Effector memory CD4-positive, alpha-beta T cell (primary cell): ENCODE measurements at regions not wholly inside any gene's neighbourhood (a gene's known extent, or its start where the extent isn't known, plus 50 kb on each side); places are given as distances from the start of the nearest gene placed in this dataset.

Source experiments
- DNase-seq, 3 donors: peaks; one replicate each; pipeline ENCODE4 v3.0.0-alpha.2; 2020
- H3K27ac ChIP-seq: 2 replicates; pipeline ENCODE4 v1.7.0; 2013; ENCODE audit warnings: mild to moderate bottlenecking, low read length, moderate library complexity; ENCODE audit not compliant: insufficient read depth, poor library complexity, severe bottlenecking
- H3K27me3 ChIP-seq: replicated peaks from 2 replicates; pipeline ENCODE4 v1.7.0; 2013; ENCODE audit warnings: mild to moderate bottlenecking, low read length; ENCODE audit not compliant: insufficient read depth, control insufficient read depth, poor library complexity, severe bottlenecking
- H3K36me3 ChIP-seq: 2 replicates; pipeline ENCODE4 v1.7.0; 2013; ENCODE audit warnings: mild to moderate bottlenecking, low read length, moderate library complexity; ENCODE audit not compliant: control insufficient read depth, insufficient read depth
- H3K4me1 ChIP-seq: 2 replicates; pipeline ENCODE4 v1.7.0; 2013; ENCODE audit warnings: low read length, mild to moderate bottlenecking; ENCODE audit not compliant: control insufficient read depth, insufficient read depth, poor library complexity, severe bottlenecking
- H3K4me3 ChIP-seq: 2 replicates; pipeline ENCODE4 v1.7.0; 2013; ENCODE audit warnings: low read length, low read depth, mild to moderate bottlenecking; ENCODE audit not compliant: insufficient read depth, poor library complexity, severe bottlenecking
- H3K9me3 ChIP-seq: 2 replicates; pipeline ENCODE4 v1.7.0; 2013; ENCODE audit warnings: mild to moderate bottlenecking, low read length, moderate library complexity; ENCODE audit not compliant: control insufficient read depth

DNA sequence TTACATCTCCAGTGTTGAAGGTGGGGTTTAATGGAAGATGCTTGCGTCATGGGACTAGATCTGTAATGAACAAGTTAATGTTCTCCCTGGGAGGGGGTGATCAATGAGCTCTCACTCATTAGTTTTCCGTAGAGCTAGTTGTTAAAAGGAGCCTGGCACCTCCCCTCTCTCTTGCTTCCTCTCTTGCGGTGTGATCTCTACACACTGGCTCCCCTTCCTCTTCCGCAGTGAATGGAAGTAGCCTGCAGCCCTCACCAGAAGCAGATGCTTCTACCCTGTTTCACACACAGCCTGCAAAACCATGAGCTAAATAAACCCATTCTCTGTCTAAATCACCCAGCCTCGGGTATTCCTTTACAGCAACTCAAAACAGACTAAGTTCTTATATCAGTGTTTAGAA, 318.8 kb downstream of the SLITRK1 start:
- no peak for DNase-seq
- H3K4me3 ChIP-seq: no peak overlapping the region
- H3K36me3 ChIP-seq: no peaks in the 10 kb centered on the region
- H3K4me1 ChIP-seq: no peaks in the 10 kb centered on the region
- no peaks in the 10 kb centered on the region for H3K27me3 ChIP-seq
- no peak overlapping the region for H3K27ac ChIP-seq
- H3K9me3 ChIP-seq: no peaks in the 10 kb centered on the region

DNA sequence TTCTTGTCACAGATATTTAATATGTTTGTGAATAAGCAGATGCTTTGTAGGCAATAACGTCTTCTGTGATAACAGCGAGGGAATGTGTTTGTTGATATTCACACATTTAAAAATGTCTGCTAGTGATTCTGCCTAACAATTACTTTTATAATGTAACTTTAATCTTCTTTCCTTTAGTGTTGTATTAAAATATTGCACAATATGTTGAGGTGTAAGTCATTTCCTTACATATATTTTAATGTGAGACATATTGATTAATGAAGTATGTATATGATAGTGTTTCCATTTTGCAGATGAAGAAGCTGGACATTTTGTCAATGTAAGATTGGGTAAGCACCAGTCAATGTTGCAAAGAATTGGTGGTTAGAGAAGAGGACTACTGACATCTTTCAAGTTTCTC, 324.4 kb downstream of the SLITRK1 start:
- no peak overlapping the region for H3K27ac ChIP-seq
- H3K4me1 ChIP-seq: no peaks in the 10 kb centered on the region
- no peak for DNase-seq
- no peaks in the 10 kb centered on the region for H3K9me3 ChIP-seq
- no peaks in the 10 kb centered on the region for H3K36me3 ChIP-seq
- H3K27me3 ChIP-seq: no peaks in the 10 kb centered on the region
- no peak overlapping the region for H3K4me3 ChIP-seq

GRCh38 chr13:83549671-83550070, 332.6 kb downstream of the SLITRK1 start:
- Histone ChIP-seq H3K36me3 (no peaks in the 10 kb centered on the region), H3K4me1 (no peaks in the 10 kb centered on the region), H3K27me3 (no peaks in the 10 kb centered on the region), H3K4me3 (no peak overlapping the region), H3K9me3 (no peaks in the 10 kb centered on the region), H3K27ac (no peak overlapping the region)
- no peak for DNase-seq

- H3K27me3 ChIP-seq: no peaks in the 10 kb centered on the region
Observed at GRCh38 chr13:83547043-83547442, 335.2 kb downstream of the SLITRK1 start.

GRCh38 chr13:83546476-83546875, 335.8 kb downstream of the SLITRK1 start:
- Histone ChIP-seq H3K27me3 (no peaks in the 10 kb centered on the region), H3K4me1 (no peaks in the 10 kb centered on the region), H3K9me3 (no peaks in the 10 kb centered on the region), H3K4me3 (no peak overlapping the region), H3K36me3 (no peaks in the 10 kb centered on the region), H3K27ac (no peak overlapping the region)
- DNase-seq: no peak

More at GRCh38 chr13:83547043-83547442, 335.2 kb downstream of the SLITRK1 start:
- no peaks in the 10 kb centered on the region for H3K4me1 ChIP-seq
- DNase-seq: no peak
- H3K36me3 ChIP-seq: no peaks in the 10 kb centered on the region
- H3K27ac ChIP-seq: no peak overlapping the region
- no peak overlapping the region for H3K4me3 ChIP-seq
- H3K9me3 ChIP-seq: no peaks in the 10 kb centered on the region

GRCh38 chr13:83538636-83539035, 343.6 kb downstream of the SLITRK1 start:
- Histone ChIP-seq H3K9me3 (no peaks in the 10 kb centered on the region), H3K4me3 (no peak overlapping the region), H3K27me3 (no peaks in the 10 kb centered on the region), H3K36me3 (no peaks in the 10 kb centered on the region), H3K4me1 (no peaks in the 10 kb centered on the region), H3K27ac (no peak overlapping the region)
- no peak for DNase-seq

DNA sequence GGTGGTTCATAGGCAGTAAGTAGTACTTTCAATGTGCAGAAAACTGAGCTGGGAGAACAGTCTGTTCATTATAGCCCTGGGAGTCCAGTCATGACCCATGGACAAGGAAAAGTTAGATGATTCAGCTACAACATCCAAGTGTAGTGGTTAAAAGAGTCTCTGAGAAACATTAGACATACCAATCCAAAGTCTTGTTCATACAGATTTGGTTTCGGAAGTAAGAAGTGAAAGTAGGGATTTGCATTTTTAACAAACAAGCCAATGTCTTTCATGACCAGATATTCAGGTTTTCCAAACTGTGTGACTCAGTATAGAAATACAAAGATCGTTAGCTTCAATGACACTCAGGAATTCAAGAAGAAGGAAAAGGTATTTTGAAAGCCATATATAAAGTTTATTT, 345.3 kb downstream of the SLITRK1 start:
- H3K4me3 ChIP-seq: no peak overlapping the region
- no peaks in the 10 kb centered on the region for H3K9me3 ChIP-seq
- no peaks in the 10 kb centered on the region for H3K36me3 ChIP-seq
- DNase-seq: no peak
- H3K27ac ChIP-seq: no peak overlapping the region
- no peaks in the 10 kb centered on the region for H3K27me3 ChIP-seq
- H3K4me1 ChIP-seq: no peaks in the 10 kb centered on the region

- no peaks in the 10 kb centered on the region for H3K9me3 ChIP-seq
- DNase-seq: no peak
- no peaks in the 10 kb centered on the region for H3K27me3 ChIP-seq
- H3K36me3 ChIP-seq: no peaks in the 10 kb centered on the region
- H3K27ac ChIP-seq: no peak overlapping the region
- no peak overlapping the region for H3K4me3 ChIP-seq
- H3K4me1 ChIP-seq: no peaks in the 10 kb centered on the region
Observed at GRCh38 chr13:83536153-83536552, 346.1 kb downstream of the SLITRK1 start.

- Histone ChIP-seq H3K27me3 (no peaks in the 10 kb centered on the region), H3K36me3 (no peaks in the 10 kb centered on the region), H3K4me3 (no peak overlapping the region), H3K4me1 (no peaks in the 10 kb centered on the region), H3K27ac (no peak overlapping the region), H3K9me3 (no peaks in the 10 kb centered on the region)
- no peak for DNase-seq
Observed at GRCh38 chr13:83532809-83533208, 349.5 kb downstream of the SLITRK1 start.

- H3K27me3 ChIP-seq: no peaks in the 10 kb centered on the region
- no peak for DNase-seq
- H3K9me3 ChIP-seq: no peaks in the 10 kb centered on the region
- H3K4me1 ChIP-seq: no peaks in the 10 kb centered on the region
- H3K4me3 ChIP-seq: no peak overlapping the region
- H3K36me3 ChIP-seq: no peaks in the 10 kb centered on the region
- H3K27ac ChIP-seq: no peak overlapping the region
Observed at GRCh38 chr13:83531022-83531421, 351.3 kb downstream of the SLITRK1 start.

GRCh38 chr13:83516781-83517180, 365.5 kb downstream of the SLITRK1 start:
- H3K36me3 ChIP-seq: no peaks in the 10 kb centered on the region
- no peak for DNase-seq
- no peaks in the 10 kb centered on the region for H3K4me1 ChIP-seq
- no peak overlapping the region for H3K4me3 ChIP-seq
- no peak overlapping the region for H3K27ac ChIP-seq
- no peaks in the 10 kb centered on the region for H3K9me3 ChIP-seq
- H3K27me3 ChIP-seq: no peaks in the 10 kb centered on the region
